ENCODE measurements at regions not wholly inside any gene's neighbourhood (a gene's known extent, or its start where the extent isn't known, plus 50 kb on each side); places are given as distances from the start of the nearest gene placed in this dataset.

DNA sequence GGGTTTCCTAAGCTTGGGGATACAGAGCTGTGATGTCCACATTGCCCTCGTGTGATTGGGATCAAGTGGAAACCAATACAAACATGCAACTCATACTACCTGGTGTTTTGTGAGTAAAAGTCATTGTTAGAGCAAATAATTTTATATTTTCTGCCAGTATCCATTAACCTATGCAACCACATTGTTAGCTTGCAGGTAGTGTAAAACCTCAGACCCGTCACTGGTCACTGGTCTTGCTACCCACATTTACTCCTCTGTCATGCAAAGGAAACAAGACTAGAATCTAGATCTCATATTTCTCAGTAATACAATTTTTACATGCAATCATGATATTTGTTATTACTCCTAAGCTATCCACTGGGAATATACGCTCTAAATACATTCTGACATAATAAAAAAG lies 324.3 kb upstream of the NDST4 start (continued):
- TF ChIP-seq, protein P1, sequence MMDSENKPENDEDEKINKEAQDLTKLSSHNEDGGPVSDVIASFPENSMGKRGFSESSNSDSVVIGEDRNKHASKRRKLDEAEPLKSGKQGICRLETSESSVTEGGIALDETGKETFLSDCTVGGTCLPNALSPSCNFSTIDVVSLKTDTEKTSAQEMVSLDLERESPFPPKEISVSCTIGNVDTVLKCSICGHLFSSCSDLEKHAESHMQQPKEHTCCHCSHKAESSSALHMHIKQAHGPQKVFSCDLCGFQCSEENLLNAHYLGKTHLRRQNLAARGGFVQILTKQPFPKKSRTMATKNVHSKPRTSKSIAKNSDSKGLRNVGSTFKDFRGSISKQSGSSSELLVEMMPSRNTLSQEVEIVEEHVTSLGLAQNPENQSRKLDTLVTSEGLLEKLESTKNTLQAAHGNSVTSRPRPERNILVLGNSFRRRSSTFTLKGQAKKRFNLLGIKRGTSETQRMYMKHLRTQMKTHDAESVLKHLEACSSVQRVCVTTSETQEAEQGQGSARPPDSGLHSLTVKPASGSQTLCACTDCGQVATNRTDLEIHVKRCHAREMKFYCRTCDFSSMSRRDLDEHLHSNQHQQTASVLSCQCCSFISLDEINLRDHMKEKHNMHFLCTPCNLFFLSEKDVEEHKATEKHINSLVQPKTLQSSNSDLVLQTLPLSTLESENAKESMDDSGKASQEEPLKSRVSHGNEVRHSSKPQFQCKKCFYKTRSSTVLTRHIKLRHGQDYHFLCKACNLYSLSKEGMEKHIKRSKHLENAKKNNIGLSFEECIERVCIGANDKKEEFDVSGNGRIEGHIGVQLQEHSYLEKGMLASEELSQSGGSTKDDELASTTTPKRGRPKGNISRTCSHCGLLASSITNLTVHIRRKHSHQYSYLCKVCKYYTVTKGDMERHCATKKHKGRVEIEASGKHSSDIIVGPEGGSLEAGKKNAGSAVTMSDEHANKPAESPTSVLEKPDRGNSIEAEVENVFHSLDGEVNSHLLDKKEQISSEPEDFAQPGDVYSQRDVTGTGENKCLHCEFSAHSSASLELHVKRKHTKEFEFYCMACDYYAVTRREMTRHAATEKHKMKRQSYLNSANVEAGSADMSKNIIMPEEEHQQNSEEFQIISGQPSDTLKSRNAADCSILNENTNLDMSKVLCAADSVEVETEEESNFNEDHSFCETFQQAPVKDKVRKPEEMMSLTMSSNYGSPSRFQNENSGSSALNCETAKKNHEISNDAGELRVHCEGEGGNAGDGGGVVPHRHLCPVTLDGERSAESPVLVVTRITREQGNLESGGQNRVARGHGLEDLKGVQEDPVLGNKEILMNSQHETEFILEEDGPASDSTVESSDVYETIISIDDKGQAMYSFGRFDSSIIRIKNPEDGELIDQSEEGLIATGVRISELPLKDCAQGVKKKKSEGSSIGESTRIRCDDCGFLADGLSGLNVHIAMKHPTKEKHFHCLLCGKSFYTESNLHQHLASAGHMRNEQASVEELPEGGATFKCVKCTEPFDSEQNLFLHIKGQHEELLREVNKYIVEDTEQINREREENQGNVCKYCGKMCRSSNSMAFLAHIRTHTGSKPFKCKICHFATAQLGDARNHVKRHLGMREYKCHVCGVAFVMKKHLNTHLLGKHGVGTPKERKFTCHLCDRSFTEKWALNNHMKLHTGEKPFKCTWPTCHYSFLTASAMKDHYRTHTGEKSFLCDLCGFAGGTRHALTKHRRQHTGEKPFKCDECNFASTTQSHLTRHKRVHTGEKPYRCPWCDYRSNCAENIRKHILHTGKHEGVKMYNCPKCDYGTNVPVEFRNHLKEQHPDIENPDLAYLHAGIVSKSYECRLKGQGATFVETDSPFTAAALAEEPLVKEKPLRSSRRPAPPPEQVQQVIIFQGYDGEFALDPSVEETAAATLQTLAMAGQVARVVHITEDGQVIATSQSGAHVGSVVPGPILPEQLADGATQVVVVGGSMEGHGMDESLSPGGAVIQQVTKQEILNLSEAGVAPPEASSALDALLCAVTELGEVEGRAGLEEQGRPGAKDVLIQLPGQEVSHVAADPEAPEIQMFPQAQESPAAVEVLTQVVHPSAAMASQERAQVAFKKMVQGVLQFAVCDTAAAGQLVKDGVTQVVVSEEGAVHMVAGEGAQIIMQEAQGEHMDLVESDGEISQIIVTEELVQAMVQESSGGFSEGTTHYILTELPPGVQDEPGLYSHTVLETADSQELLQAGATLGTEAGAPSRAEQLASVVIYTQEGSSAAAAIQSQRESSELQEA (CRISPR knock-in tag; IDR thresholded peaks at IDR 0.05; ENCODE audit: not compliant biosample characterization) = no peak
- no peak for TF ChIP-seq TP53 (CRISPR knock-in tag; conservative IDR thresholded peaks at IDR 0.05)
- TF ChIP-seq MYNN (CRISPR knock-in tag; IDR thresholded peaks at IDR 0.05; ENCODE audit: low read depth) = no peak
- TF ChIP-seq, protein P2, sequence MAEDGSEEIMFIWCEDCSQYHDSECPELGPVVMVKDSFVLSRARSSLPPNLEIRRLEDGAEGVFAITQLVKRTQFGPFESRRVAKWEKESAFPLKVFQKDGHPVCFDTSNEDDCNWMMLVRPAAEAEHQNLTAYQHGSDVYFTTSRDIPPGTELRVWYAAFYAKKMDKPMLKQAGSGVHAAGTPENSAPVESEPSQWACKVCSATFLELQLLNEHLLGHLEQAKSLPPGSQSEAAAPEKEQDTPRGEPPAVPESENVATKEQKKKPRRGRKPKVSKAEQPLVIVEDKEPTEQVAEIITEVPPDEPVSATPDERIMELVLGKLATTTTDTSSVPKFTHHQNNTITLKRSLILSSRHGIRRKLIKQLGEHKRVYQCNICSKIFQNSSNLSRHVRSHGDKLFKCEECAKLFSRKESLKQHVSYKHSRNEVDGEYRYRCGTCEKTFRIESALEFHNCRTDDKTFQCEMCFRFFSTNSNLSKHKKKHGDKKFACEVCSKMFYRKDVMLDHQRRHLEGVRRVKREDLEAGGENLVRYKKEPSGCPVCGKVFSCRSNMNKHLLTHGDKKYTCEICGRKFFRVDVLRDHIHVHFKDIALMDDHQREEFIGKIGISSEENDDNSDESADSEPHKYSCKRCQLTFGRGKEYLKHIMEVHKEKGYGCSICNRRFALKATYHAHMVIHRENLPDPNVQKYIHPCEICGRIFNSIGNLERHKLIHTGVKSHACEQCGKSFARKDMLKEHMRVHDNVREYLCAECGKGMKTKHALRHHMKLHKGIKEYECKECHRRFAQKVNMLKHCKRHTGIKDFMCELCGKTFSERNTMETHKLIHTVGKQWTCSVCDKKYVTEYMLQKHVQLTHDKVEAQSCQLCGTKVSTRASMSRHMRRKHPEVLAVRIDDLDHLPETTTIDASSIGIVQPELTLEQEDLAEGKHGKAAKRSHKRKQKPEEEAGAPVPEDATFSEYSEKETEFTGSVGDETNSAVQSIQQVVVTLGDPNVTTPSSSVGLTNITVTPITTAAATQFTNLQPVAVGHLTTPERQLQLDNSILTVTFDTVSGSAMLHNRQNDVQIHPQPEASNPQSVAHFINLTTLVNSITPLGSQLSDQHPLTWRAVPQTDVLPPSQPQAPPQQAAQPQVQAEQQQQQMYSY (CRISPR knock-in tag; IDR thresholded peaks at IDR 0.05) = no peak
- TF ChIP-seq ASH2L (IDR thresholded peaks at IDR 0.05; ENCODE audit: insufficient read length, low read depth, low read length) = no peak
- TF ChIP-seq RAD21 (CRISPR knock-in tag; IDR thresholded peaks at IDR 0.05) = no peak

All from HepG2 (cell line).